Sigmoid colon (tissue), 4 donors: ENCODE measurements at regions not wholly inside any gene's neighbourhood (a gene's known extent, or its start where the extent isn't known, plus 50 kb on each side); places are given as distances from the start of the nearest gene placed in this dataset.

Experiments used
- CTCF ChIP-seq, 4 experiments: fragments of 450-650 bp in 3 of 4; fragments of 200-600 bp in 1 of 4; IDR thresholded peaks; one replicate each; pipeline ENCODE4 v1.5.1; 2016 to 2019; ENCODE audit warnings: antibody characterized with exemption in 4 of 4, mild to moderate bottlenecking in 3 of 4, moderate library complexity in 2 of 4
- EP300 ChIP-seq, 4 donors: sonication (generic); formaldehyde crosslinking; IDR thresholded peaks; one replicate each; pipeline ENCODE4 v1.6.1; 2017; ENCODE audit warnings: antibody characterized with exemption in 4 of 4
- POLR2A ChIP-seq, 2 donors: fragments of 450-650 bp; IDR thresholded peaks; one replicate each; pipeline ENCODE4 v1.6.1; 2016; ENCODE audit warnings: antibody characterized with exemption in 2 of 2, mild to moderate bottlenecking in 2 of 2, moderate library complexity in 2 of 2
- POLR2AphosphoS5 ChIP-seq, 4 donors: sonication (generic); formaldehyde crosslinking; IDR thresholded peaks; one replicate each; pipeline ENCODE4 v1.6.1; 2017; ENCODE audit warnings: antibody characterized with exemption in 4 of 4

GRCh38 chr10:28913436-28914237 is 236.3 kb downstream of the BAMBI start:
- no peak for TF ChIP-seq CTCF (IDR thresholded peaks at IDR 0.05)
- TF ChIP-seq EP300 (IDR thresholded peaks at IDR 0.05) = no peak
- TF ChIP-seq POLR2AphosphoS5 (IDR thresholded peaks at IDR 0.05) = no peak
- no peak for TF ChIP-seq POLR2A (IDR thresholded peaks at IDR 0.05)
